ENCODE measurements at regions not wholly inside any gene's neighbourhood (a gene's known extent, or its start where the extent isn't known, plus 50 kb on each side); places are given as distances from the start of the nearest gene placed in this dataset.

- intact Hi-C loops (cut with DNase I): no loop called here
- Histone ChIP-seq H3K27ac (no peak overlapping the region), H3K36me3 (no peaks in the 10 kb centered on the region), H3K27me3 (no peaks in the 10 kb centered on the region), H3K4me1 (no peaks in the 10 kb centered on the region), H3K9me3 (no peaks in the 10 kb centered on the region), H3K4me3 (no peak overlapping the region)
- TF ChIP-seq CTCF (IDR thresholded peaks at IDR 0.05) (no peak), POLR2AphosphoS5 (IDR thresholded peaks at IDR 0.05; ENCODE audit: insufficient read depth in 1 of 2, low read depth in 1 of 2) (no peak), POLR2A (IDR thresholded peaks at IDR 0.05) (no peak)
- no peak for DNase-seq (ENCODE audit: extremely low spot score in 2 of 2)
These were observed 152.4 kb downstream of the OSR1 start for GRCh38 chr2:19205983-19206533.

GRCh38 chr2:19203866-19204265 is 154.6 kb downstream of the OSR1 start:
- Histone ChIP-seq H3K27ac (no peak overlapping the region), H3K4me1 (no peaks in the 10 kb centered on the region), H3K27me3 (no peaks in the 10 kb centered on the region), H3K4me3 (no peak overlapping the region), H3K9me3 (no peaks in the 10 kb centered on the region), H3K36me3 (no peaks in the 10 kb centered on the region)
- intact Hi-C loops (cut with DNase I): no loop called here
- TF ChIP-seq POLR2A (IDR thresholded peaks at IDR 0.05) (no peak), CTCF (IDR thresholded peaks at IDR 0.05) (no peak), POLR2AphosphoS5 (IDR thresholded peaks at IDR 0.05; ENCODE audit: insufficient read depth in 1 of 2, low read depth in 1 of 2) (no peak)
- no peak for DNase-seq (ENCODE audit: extremely low spot score in 2 of 2)

- Histone ChIP-seq H3K27me3 (no peaks in the 10 kb centered on the region), H3K36me3 (no peaks in the 10 kb centered on the region), H3K4me3 (no peak overlapping the region), H3K27ac (no peak overlapping the region), H3K4me1 (no peaks in the 10 kb centered on the region), H3K9me3 (no peaks in the 10 kb centered on the region)
- no peak for DNase-seq (ENCODE audit: extremely low spot score in 2 of 2)
- intact Hi-C loops (cut with DNase I): no loop called here
- TF ChIP-seq CTCF (IDR thresholded peaks at IDR 0.05): no peak
- no peak for TF ChIP-seq POLR2AphosphoS5 (IDR thresholded peaks at IDR 0.05; ENCODE audit: insufficient read depth in 1 of 2, low read depth in 1 of 2)
- no peak for TF ChIP-seq POLR2A (IDR thresholded peaks at IDR 0.05)
These were observed 156.4 kb downstream of the OSR1 start for GRCh38 chr2:19201911-19202462.

- H3K4me3 ChIP-seq: no peak overlapping the region
- no peak for DNase-seq (ENCODE audit: extremely low spot score in 2 of 2)
- no peaks in the 10 kb centered on the region for H3K27me3 ChIP-seq
- H3K4me1 ChIP-seq: no peaks in the 10 kb centered on the region
- H3K9me3 ChIP-seq: no peaks in the 10 kb centered on the region
- no peak overlapping the region for H3K27ac ChIP-seq
- intact Hi-C loops (cut with DNase I): no loop called here
- no peaks in the 10 kb centered on the region for H3K36me3 ChIP-seq
- TF ChIP-seq POLR2A (IDR thresholded peaks at IDR 0.05) (no peak), CTCF (IDR thresholded peaks at IDR 0.05) (no peak), POLR2AphosphoS5 (IDR thresholded peaks at IDR 0.05; ENCODE audit: insufficient read depth in 1 of 2, low read depth in 1 of 2) (no peak)
These were observed 160.0 kb downstream of the OSR1 start for GRCh38 chr2:19198381-19198780.

GRCh38 chr2:19195661-19196060 is 162.8 kb downstream of the OSR1 start:
- Histone ChIP-seq H3K27me3 (no peaks in the 10 kb centered on the region), H3K4me3 (no peak overlapping the region), H3K27ac (no peak overlapping the region), H3K4me1 (no peaks in the 10 kb centered on the region), H3K36me3 (no peaks in the 10 kb centered on the region), H3K9me3 (no peaks in the 10 kb centered on the region)
- TF ChIP-seq POLR2A (IDR thresholded peaks at IDR 0.05) (no peak), CTCF (IDR thresholded peaks at IDR 0.05) (no peak), POLR2AphosphoS5 (IDR thresholded peaks at IDR 0.05; ENCODE audit: insufficient read depth in 1 of 2, low read depth in 1 of 2) (no peak)
- intact Hi-C loops (cut with DNase I): no loop called here
- DNase-seq (ENCODE audit: extremely low spot score in 2 of 2): no peak

Measured in vagina (tissue), 2 donors.